ENCODE measurements at regions not wholly inside any gene's neighbourhood (a gene's known extent, or its start where the extent isn't known, plus 50 kb on each side); places are given as distances from the start of the nearest gene placed in this dataset.

DNA sequence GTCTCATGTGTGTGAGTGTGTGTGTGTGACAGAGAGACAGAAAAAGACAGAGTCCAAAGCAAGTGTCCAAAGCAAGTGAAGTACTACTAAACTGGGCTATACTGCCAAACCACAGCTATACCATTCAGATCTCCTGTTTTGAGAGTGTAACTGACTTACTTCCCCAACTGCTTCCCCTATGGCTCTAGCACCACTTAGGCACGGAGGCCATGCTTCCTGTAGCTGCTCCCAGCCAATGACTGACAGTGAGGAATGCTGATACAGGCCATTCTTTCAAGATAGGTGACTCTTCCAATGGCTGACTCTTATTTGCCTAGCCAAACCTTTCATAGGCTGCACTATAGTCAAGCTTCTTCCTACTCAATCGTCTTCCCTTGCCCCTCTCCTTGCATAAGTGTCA lies 393.2 kb downstream of the BCAT1 start:
- ChIA-PET CTCF (interaction anchor here (0.7 kb wide), 1 partner anchor 234 kb away, joined by 3 read pairs; no protein-coding TSS in a partner anchor), POLR2A (ENCODE audit: low non-redundant PET) (no interaction called here)
- no peak for DNase-seq (ENCODE audit: low spot score)
- H3K27ac ChIP-seq: no peak overlapping the region
- TF ChIP-seq, protein P1, sequence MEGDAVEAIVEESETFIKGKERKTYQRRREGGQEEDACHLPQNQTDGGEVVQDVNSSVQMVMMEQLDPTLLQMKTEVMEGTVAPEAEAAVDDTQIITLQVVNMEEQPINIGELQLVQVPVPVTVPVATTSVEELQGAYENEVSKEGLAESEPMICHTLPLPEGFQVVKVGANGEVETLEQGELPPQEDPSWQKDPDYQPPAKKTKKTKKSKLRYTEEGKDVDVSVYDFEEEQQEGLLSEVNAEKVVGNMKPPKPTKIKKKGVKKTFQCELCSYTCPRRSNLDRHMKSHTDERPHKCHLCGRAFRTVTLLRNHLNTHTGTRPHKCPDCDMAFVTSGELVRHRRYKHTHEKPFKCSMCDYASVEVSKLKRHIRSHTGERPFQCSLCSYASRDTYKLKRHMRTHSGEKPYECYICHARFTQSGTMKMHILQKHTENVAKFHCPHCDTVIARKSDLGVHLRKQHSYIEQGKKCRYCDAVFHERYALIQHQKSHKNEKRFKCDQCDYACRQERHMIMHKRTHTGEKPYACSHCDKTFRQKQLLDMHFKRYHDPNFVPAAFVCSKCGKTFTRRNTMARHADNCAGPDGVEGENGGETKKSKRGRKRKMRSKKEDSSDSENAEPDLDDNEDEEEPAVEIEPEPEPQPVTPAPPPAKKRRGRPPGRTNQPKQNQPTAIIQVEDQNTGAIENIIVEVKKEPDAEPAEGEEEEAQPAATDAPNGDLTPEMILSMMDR (conservative IDR thresholded peaks at IDR 0.05; ENCODE audit: low read depth): no peak

DNA sequence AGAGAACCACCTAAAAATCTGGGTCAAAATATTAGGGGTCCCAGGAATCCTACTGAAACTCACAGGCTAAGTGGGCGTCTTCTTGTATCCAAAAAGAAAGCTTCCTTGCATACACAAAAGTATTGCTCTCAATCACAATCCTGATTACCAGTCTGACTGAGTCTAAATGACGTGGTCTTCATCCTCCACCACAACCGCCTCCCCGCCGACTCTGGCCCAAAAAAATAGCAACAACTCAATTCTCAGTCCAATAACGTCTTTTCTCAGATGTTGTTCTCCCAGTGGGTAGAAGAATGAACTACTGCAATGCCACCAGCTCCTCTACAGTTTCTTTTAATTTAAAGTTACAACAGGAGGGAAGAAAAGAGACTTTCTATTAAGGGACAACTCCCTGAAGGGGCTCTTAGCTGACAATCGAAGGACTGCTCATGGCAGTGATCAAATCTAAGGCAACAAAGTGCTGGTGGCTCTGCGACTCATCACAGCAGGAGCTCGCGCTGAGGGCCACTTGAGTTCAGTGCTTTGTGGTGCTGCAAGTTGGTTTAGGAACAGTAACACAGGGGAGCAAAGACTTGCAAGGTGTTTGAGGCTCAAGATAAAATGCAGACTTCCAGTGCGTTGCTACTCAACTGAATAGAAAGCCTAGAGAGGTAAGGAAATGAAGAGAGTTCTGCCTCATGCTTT lies 394.1 kb downstream of the BCAT1 start:
- CTCF ChIA-PET: interaction anchor here (0.7 kb wide), 2 partner anchors 57 to 235 kb away, joined by 3 read pairs; no protein-coding TSS in a partner anchor

GRCh38 chr12:24553259-24553658 lies 395.6 kb downstream of the BCAT1 start:
- ChIA-PET POLR2A (ENCODE audit: low non-redundant PET) (no interaction called here), CTCF (interaction anchor here (0.6 kb wide), 1 partner anchor 1842 kb away, joined by 4 read pairs; no protein-coding TSS in a partner anchor)
- H3K27ac ChIP-seq: no peak overlapping the region
- TF ChIP-seq, protein P1 (conservative IDR thresholded peaks at IDR 0.05; ENCODE audit: low read depth): no peak
- DNase-seq (ENCODE audit: low spot score): no peak

More for the DNA sequence above, 394.1 kb downstream of the BCAT1 start:
- H3K27ac ChIP-seq: no peak overlapping the region
- POLR2A ChIA-PET (ENCODE audit: low non-redundant PET): no interaction called here
- DNase-seq (ENCODE audit: low spot score): no peak
- TF ChIP-seq, protein P1 (conservative IDR thresholded peaks at IDR 0.05; ENCODE audit: low read depth): no peak

GRCh38 chr12:24551163-24551786 lies 397.6 kb downstream of the BCAT1 start:
- ChIA-PET POLR2A (ENCODE audit: low non-redundant PET) (no interaction called here), CTCF (no interaction called here)
- TF ChIP-seq, protein P1 (conservative IDR thresholded peaks at IDR 0.05; ENCODE audit: low read depth): no peak
- no peak overlapping the region for H3K27ac ChIP-seq
- DNase-seq (ENCODE audit: low spot score): no peak

DNA sequence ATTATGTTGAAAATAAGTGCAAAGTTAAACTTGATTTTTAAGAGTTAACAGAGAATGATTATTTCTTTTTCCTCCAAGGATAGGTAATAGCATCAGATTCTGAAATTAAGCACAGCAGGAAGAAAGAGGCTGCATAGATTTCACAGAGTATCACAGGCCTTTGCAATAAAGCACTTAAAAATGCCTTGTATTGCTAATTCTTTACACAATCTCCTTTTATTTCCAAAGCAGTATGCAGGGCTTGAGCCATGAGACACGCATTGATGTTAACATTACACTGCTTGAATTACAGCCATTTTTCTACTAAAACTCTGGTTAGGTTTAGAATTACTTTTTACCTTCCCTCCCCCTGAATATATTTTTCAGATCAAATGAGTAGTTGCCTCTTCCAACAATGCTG lies 398.3 kb downstream of the BCAT1 start:
- DNase-seq (ENCODE audit: low spot score): no peak
- CTCF ChIA-PET: no interaction called here
- TF ChIP-seq, protein P1 (conservative IDR thresholded peaks at IDR 0.05; ENCODE audit: low read depth): no peak
- POLR2A ChIA-PET (ENCODE audit: low non-redundant PET): no interaction called here
- no peak overlapping the region for H3K27ac ChIP-seq

DNA sequence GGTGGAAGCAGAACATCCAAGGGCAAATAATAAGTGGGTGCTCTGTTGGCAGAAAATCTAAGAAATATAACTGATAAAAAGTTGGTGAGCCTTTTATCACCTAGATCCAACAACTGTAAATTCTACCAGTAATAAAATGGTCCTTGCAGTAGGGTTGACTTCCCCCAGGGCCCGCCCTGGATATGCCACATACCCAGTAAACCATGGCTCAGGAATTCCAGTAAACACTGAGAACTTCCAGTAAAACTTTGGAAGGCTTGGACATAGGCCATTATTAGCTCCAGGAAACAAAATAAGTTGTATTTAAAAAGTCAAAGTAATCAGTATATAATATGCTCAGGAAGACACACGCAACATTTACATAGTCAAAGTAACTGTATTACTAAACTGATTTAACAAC lies 402.2 kb downstream of the BCAT1 start:
- POLR2A ChIA-PET (ENCODE audit: low non-redundant PET): no interaction called here
- DNase-seq (ENCODE audit: low spot score): no peak
- CTCF ChIA-PET: no interaction called here
- TF ChIP-seq, protein P1 (conservative IDR thresholded peaks at IDR 0.05; ENCODE audit: low read depth): no peak
- no peak overlapping the region for H3K27ac ChIP-seq
